ENCODE measurements at regions not wholly inside any gene's neighbourhood (a gene's known extent, or its start where the extent isn't known, plus 50 kb on each side); places are given as distances from the start of the nearest gene placed in this dataset.

DNA sequence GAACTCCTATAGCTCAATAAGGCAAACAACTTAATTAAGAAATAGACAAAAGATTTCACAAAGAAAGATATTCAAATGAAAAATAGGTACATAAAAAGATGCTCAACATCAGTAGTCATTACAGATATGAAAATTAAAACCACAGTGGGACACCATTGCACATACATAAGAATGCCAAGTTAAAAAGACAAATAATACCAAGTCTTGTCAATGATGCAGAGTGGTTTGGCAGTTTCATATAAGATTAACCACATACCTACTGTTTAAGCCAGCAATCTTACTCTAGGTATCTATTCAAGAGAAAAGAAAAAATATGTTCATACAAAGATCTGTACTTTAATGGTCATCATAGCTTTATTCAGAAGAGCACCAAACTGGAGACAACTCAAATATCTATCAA is 63.5 kb upstream of the GLS start:
- TF ChIP-seq, protein P1, sequence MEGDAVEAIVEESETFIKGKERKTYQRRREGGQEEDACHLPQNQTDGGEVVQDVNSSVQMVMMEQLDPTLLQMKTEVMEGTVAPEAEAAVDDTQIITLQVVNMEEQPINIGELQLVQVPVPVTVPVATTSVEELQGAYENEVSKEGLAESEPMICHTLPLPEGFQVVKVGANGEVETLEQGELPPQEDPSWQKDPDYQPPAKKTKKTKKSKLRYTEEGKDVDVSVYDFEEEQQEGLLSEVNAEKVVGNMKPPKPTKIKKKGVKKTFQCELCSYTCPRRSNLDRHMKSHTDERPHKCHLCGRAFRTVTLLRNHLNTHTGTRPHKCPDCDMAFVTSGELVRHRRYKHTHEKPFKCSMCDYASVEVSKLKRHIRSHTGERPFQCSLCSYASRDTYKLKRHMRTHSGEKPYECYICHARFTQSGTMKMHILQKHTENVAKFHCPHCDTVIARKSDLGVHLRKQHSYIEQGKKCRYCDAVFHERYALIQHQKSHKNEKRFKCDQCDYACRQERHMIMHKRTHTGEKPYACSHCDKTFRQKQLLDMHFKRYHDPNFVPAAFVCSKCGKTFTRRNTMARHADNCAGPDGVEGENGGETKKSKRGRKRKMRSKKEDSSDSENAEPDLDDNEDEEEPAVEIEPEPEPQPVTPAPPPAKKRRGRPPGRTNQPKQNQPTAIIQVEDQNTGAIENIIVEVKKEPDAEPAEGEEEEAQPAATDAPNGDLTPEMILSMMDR (IDR thresholded peaks at IDR 0.05), result no peak
- Mint-ChIP-seq H3K9me3 (ENCODE audit: unreplicated experiment) (peaks cover 7% of the 10 kb centered on the region), H3K27ac (ENCODE audit: unreplicated experiment) (no peak overlapping the region), H3K4me3 (ENCODE audit: unreplicated experiment) (no peak overlapping the region), H3K36me3 (ENCODE audit: unreplicated experiment) (no peaks in the 10 kb centered on the region), H3K4me1 (ENCODE audit: unreplicated experiment) (peaks cover 21% of the 10 kb centered on the region), H3K27me3 (ENCODE audit: unreplicated experiment) (no peaks in the 10 kb centered on the region)
- DNase-seq (ENCODE audit: extremely low spot score, unreplicated experiment), result no peak

DNA sequence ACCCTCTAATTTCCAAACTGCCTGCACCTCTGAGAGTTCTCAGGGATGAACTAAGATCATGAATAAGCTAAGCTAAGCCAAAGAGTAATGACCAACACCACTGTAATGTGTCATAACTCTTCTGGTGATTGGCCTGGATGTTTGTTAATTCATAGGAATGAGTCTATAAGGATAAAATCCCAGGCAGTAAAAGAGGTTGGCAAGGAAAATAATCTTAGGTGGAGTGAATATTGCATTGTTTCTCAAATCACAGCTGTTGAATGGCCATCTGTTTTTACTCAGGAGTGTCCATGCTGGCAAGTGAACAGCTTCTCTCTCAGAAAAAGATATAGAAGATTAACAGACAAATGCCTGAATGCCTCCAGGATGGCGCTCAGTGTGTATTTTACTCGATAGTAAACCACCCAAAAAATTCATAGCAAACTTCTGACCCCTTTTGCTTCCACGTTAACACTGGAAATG is 60.8 kb upstream of the GLS start:
- TF ChIP-seq, protein P1 (IDR thresholded peaks at IDR 0.05), result no peak
- DNase-seq (ENCODE audit: extremely low spot score, unreplicated experiment), result no peak
- no peaks in the 10 kb centered on the region for H3K36me3 Mint-ChIP-seq (ENCODE audit: unreplicated experiment)
- peaks cover 7% of the 10 kb centered on the region for H3K9me3 Mint-ChIP-seq (ENCODE audit: unreplicated experiment)
- no peak overlapping the region for H3K4me3 Mint-ChIP-seq (ENCODE audit: unreplicated experiment)
- H3K27me3 Mint-ChIP-seq (ENCODE audit: unreplicated experiment), result no peaks in the 10 kb centered on the region
- peaks cover 11% of the 10 kb centered on the region for H3K4me1 Mint-ChIP-seq (ENCODE audit: unreplicated experiment)
- peak overlapping the region; percentile 76 for H3K27ac Mint-ChIP-seq (ENCODE audit: unreplicated experiment)

DNA sequence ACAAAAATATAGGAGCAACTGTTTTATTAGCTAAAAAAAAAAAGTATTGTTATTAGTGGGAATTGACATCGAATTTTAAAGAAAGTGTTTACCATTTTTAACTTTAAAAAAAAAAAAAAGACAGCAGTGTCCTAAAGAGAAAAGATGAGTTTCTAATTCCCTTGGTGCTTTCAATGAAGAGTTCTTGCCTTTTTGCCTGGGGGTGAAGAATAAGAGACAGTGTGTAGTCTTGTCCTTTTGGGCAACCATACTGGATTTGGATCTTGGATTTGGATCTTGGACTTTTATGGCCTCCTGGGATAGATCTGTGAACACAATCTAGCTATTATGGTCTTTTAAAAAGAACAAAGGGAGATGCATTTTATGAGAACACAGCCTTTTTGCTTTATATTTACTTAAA is 60.2 kb upstream of the GLS start:
- no peak for DNase-seq (ENCODE audit: extremely low spot score, unreplicated experiment)
- peaks cover 7% of the 10 kb centered on the region for H3K9me3 Mint-ChIP-seq (ENCODE audit: unreplicated experiment)
- H3K27me3 Mint-ChIP-seq (ENCODE audit: unreplicated experiment), result no peaks in the 10 kb centered on the region
- H3K27ac Mint-ChIP-seq (ENCODE audit: unreplicated experiment), result peak overlapping the region; percentile 76
- no peak overlapping the region for H3K4me3 Mint-ChIP-seq (ENCODE audit: unreplicated experiment)
- peaks cover 11% of the 10 kb centered on the region for H3K4me1 Mint-ChIP-seq (ENCODE audit: unreplicated experiment)
- no peaks in the 10 kb centered on the region for H3K36me3 Mint-ChIP-seq (ENCODE audit: unreplicated experiment)
- TF ChIP-seq, protein P1 (IDR thresholded peaks at IDR 0.05), result no peak

DNA sequence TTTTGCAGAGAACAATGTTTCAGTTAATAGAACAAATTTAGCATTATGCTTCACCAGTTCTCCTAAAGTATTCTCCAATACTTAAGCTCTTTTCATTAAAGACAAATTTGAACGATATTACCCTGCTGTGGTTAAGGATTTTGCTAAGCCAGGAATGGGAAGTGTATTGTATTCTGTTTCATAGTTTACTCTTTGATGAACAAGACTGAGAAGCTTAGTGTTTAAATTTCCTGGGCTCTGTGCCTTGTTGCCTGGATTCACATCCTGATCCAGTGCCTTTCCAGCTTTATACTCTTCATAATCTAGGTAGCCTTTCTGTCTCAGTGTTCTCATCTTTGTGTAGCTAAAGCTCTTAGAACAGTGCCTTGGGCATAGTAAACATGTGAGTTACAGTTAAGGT is 58.6 kb upstream of the GLS start:
- Mint-ChIP-seq H3K27me3 (ENCODE audit: unreplicated experiment) (no peaks in the 10 kb centered on the region), H3K27ac (ENCODE audit: unreplicated experiment) (no peak overlapping the region), H3K4me1 (ENCODE audit: unreplicated experiment) (peaks cover 11% of the 10 kb centered on the region), H3K36me3 (ENCODE audit: unreplicated experiment) (no peaks in the 10 kb centered on the region), H3K4me3 (ENCODE audit: unreplicated experiment) (no peak overlapping the region), H3K9me3 (ENCODE audit: unreplicated experiment) (peaks cover 5% of the 10 kb centered on the region)
- no peak for DNase-seq (ENCODE audit: extremely low spot score, unreplicated experiment)
- TF ChIP-seq, protein P1 (IDR thresholded peaks at IDR 0.05), result no peak

DNA sequence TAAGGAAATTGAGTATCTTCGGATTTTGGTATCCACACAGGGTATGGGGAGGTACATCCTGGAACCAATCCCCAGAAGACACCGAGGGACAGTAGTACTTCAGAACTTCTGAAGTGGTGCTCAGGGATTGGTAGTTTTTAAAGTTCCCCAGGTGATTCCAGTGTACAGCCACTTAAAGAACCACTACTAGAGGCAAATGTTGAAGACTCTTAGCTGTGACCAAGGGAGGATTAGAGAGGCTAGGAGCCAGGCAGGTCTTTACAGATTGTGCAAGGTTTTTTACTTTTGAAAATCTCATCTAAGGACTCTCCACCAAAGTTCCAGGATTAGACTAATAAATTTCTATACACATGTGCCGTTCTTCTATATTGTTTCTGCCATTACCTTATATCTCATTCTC is 52.9 kb upstream of the GLS start:
- H3K4me3 Mint-ChIP-seq (ENCODE audit: unreplicated experiment), result no peak overlapping the region
- no peaks in the 10 kb centered on the region for H3K36me3 Mint-ChIP-seq (ENCODE audit: unreplicated experiment)
- H3K27ac Mint-ChIP-seq (ENCODE audit: unreplicated experiment), result no peak overlapping the region
- DNase-seq (ENCODE audit: extremely low spot score, unreplicated experiment), result no peak
- no peaks in the 10 kb centered on the region for H3K9me3 Mint-ChIP-seq (ENCODE audit: unreplicated experiment)
- TF ChIP-seq, protein P1 (IDR thresholded peaks at IDR 0.05), result no peak
- H3K4me1 Mint-ChIP-seq (ENCODE audit: unreplicated experiment), result no peaks in the 10 kb centered on the region
- H3K27me3 Mint-ChIP-seq (ENCODE audit: unreplicated experiment), result no peaks in the 10 kb centered on the region

All from osteocyte (in vitro differentiated cells).